Stimulated activated CD4-positive, alpha-beta T cell treated with anti-CD3 and anti-CD28 coated beads, Interleukin-2, amount 100 ng/mL, for 4 hours (primary cell): ENCODE measurements at regions not wholly inside any gene's neighbourhood (a gene's known extent, or its start where the extent isn't known, plus 50 kb on each side); places are given as distances from the start of the nearest gene placed in this dataset.

Experiments
- DNase-seq: peaks from one replicate; pipeline ENCODE4 v3.0.0-alpha.2; 2020; ENCODE audit warnings: low read depth

DNA sequence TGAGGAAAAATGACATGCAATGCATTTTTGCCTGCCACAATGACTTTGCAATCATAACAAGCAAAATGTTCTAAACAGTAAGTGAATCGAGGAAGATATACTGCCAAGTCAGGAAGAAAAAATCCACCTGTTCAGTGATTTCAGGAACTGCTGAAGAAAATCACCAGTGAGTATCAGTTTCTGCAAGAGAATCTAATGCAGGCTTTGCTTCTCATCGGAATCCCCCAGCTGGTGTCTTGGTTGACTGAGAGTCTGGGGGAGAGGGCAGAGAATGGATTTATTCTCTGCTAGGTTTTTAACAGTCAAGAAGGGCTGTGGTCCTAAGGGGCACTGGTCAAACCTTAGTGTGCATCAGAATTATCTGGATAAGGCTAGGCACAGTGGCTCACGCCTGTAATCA, 363.4 kb downstream of the CDH26 start:
- no peak for DNase-seq

DNA sequence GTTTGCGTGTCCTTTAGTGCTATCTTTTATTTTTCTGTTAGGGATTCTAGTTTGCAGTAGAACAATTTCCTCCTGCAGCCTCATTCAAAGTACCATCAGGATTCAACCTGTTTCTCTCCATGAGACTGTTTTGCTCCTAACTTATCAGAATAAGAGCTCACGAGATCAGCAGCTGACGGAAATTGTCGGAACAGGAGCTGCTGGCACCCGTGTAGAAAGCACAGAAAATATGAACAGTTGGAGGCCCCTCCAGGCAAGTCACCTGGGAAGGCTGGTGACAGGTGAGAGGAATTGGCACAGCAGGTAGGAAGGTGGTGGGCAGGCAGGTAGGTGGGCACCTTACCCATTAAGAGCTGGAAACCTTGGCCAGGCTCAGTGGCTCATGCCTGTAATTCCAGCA, 368.6 kb downstream of the CDH26 start:
- no peak for DNase-seq

DNA sequence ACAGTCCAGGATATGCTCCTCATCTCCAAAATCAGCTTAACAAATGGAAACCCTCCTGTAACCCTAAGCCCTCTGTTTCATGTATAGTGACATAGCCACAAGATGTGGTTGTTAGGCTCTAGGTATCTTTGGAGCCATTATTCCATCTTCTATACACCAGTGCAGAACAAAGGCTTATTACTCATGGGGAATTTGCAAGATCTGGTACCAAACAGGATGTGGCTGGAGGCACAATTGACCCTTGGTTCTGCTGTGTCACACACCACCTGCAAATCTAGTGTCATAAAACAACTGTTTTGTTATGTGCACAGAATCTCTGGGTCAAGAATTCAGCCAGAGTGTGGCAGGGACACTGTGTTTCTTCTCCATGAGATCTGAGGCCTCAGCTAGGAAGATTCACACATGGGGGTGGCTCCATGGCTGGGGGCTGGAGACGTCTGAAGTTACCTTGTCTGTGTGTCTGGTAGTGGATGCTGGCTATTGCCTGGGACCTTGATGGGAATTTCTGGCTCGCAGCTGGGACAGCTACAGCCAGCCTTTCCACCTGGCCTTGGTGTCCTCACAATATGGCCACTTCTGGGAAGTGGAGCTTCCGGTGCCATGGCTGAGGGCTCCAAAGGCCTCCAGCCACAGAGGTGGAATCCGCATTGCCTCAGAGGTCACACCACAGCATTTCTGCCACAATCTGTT, 369.9 kb downstream of the CDH26 start:
- DNase-seq: no peak

DNA sequence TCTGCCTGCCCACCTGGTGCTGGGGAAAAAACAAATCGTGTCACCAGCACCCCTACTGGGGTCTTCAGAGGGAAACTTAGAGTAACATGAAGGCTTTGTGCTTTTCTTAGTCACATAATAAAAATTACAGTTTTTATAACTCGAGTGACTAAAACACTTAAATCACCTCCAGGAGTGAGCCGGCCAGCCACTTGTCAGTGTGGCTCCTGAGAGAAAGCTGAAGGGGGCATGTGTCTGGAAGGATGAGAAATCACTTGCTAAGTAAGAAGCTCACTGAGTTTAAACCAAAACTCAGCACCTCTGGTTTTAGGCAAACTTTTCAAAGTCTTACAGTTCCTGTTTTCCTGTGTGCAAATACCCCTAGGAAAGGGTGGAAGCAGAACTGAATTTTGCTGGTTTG, 372.2 kb downstream of the CDH26 start:
- DNase-seq: no peak

DNA sequence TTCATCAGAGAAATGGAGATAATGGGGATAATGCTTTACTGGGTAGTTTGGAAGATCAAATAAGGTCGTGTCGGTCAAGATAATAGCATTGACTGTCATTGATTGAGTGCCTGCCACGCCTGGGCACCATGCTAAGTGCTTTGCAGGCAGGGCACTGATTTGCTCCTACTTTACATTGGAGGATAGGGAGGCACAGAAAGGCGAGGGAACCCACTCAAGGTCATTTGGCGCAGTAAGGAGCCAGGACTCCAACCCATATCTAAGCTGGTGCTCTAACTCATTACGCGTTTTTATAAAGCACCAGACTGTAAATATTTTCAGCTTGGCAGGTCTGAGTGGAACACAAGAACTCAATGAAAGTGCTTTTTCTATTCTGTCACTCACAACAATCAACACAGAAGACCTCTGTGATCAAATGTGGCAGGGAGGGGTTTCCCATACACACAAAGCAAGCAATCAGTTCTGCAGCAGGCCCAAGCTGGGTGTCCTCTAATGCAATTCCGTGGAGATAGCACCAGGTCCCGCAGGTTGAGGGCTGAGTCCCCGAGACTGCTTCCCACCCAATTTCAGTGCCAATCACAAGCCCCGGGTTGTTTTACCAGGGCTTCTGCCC, 373.6 kb downstream of the CDH26 start:
- no peak for DNase-seq

DNA sequence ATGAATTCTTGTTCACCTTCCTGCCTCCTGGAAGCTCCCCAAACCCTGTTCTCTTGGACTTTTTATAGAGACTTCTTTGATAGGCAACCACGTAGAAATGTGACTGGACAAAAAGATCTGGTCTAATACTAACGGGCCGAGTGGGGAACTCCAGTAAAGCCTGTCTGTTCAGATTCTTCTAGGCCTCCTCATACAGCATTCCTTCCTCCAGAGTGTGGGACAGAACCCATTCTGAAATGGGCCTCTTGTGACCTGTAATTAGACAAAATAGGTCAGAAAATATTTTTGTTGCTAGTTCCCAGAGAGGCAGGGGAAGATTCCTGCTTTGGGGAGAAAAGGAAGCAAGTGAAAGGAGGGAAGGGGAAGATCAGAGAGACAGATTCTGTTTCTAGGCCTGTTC, 374.3 kb downstream of the CDH26 start:
- DNase-seq: no peak

DNA sequence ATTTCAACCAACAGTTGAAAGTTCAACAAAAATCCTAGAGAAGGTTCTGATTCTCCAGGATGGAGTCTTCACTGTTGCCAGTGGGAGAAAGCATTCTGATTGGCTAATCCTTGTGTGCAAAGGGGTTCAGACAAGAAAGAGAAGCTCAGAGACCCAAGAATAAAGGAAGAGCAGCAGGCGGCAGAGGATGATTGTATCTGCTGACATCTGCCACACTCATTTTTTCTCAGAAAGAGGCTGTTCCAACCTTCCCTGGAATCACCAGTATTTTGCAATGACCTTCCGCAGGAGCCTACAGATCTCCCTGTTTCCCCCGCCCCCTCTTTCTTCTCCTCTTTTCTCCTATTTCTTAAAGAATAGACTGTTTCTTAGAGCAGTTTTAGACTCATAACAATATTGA, 376.7 kb downstream of the CDH26 start:
- DNase-seq: no peak

DNA sequence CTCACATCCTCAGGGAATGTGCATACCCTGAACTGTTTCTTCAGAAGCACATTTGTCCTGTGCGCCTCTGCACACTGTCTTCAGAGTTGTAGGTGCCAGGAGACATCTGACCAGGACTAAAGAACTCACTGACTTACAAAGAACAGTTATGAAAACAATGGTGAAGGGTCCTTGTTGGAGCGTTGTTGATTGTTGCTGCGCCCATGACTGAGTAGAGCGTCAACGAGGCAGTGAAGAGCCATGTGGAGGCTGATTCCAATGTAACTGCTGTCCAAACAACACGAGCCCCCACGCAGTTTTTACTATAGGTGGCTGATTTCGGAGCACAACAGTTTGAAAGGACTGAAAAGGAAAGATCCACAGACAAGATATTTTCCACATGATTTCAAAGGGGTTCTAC, 380.3 kb downstream of the CDH26 start:
- no peak for DNase-seq

DNA sequence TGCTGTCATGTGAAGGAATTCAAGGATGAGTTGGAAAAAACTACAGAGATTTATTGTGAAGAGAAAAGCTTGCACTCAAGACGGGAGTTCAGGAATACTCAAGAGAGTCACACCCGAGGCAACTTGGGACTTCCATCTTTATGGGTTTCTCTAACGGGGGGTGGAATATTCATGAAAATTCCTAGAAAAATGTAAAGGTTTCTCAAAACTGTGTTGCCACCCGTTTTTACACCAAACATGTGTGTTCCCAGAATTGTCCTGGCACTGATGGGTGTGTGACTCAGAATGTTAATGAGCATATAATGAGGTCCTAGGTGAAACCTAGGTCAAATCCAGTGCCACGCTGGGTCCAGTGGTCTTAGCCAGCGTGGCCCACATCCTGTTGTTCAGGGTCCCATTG, 381.5 kb downstream of the CDH26 start:
- no peak for DNase-seq

DNA sequence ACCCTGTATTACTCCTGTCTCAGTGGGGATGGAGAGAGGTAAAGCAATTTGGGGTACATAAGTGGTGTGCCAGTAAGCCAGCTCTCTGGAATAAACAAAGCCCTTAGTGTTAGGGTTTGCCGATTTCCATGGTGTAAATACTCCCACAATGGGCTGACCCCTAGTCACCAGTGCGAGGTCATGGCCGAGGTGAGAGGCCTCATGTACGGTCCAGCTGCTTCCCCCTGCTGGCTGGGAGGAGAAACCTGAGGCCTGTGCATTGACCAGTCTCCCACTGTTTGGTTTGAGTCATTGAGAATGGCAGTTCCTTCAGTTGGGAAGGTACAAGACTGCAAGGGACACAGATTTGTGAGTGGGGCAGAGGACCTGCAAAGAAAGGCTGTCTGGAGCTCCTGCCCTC, 382.0 kb downstream of the CDH26 start:
- DNase-seq: no peak

DNA sequence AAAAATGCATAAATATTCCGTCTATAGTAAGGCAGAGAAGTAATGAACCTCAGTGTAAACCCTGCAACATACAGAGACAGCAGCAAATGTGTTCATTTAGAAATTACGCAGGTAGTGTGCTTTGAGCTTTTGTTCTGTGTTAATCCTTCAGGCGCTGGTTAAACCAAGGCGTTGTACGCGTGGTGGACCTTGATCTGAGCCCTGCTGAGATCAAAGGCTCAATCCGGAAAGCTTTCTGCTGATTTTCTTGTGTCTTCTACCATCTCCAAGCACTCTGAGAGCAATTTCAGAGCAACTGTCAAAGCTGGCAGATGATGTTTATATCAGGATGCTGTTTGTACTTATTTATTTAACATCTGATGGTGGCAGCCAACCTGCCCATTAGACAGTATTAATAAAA, 382.8 kb downstream of the CDH26 start:
- DNase-seq: no peak

DNA sequence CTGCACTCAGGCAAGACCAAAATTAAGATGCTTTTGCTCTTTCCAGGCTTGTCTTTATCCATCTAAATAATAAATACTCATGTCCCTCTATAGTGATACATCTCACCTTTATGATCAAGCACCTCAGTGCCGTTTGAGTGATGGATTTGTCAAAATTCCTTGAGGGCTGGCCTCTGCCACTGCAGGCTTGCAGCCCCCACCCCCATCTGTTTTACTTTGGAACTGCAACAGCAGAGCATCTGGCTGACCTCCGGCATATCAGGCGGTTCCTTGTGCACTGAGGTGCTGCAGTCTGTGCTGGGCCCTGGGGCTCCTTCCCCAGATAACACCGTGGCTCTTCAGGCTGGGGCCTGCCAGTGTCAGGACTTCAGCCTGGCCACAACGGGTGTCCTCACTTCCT, 386.9 kb downstream of the CDH26 start:
- DNase-seq: no peak

DNA sequence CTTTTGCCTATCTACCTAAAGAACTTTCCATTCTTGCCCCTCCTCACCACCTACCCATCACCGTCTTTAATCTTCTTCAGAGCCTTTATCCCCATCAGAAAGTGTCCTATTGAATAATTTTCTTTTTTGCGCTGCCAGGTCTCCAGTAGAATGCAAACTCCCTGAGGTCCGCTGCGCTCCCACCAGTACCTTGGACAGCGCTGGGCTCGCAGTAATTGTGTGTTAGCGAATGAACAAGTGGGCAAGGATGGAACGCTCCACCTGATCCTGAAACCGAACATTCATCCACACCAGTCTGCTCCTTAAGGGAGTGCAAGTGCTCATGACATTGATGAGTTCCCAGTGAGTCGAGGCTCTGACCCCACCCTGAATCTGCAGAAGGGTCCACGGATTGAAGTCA, 391.2 kb downstream of the CDH26 start:
- DNase-seq: no peak

DNA sequence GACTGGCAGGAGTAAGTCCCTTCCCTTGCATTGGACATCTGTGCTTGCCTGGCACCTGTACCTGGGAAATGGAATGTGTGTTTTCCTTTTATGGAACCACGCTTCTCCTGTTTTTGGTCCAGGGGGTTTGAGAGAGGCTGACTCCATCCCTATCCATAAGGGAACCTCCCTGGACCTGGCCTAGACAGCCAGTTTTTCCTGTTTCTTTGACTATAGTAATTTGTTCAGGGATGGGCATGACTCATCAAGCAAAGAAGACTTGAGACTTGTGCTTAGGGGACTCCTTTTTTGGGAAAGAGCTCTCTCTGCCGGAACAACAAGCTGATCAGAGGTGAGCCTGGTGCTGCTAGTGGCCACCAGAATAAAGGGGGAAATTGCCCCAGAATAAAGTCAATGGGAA, 393.8 kb downstream of the CDH26 start:
- no peak for DNase-seq

DNA sequence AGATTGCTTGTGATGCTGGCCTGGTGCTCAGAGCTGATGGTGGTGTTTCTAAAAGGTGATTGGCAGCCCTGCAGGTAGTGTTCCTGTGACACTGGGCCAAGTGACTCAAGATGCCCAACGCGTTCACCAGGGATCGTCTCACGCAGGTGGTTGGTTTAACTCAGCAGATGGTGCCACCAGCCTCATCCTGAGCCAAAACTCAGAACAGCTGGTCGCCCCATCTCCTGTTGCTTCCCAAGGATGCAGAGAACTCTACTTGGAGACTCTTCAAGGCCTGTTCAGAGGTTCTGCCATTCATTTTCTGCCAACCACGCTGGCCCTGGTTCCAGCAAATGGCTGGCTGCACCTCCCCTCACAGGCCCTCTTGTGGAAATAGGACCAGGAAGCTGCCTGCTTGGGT, 394.4 kb downstream of the CDH26 start:
- no peak for DNase-seq

DNA sequence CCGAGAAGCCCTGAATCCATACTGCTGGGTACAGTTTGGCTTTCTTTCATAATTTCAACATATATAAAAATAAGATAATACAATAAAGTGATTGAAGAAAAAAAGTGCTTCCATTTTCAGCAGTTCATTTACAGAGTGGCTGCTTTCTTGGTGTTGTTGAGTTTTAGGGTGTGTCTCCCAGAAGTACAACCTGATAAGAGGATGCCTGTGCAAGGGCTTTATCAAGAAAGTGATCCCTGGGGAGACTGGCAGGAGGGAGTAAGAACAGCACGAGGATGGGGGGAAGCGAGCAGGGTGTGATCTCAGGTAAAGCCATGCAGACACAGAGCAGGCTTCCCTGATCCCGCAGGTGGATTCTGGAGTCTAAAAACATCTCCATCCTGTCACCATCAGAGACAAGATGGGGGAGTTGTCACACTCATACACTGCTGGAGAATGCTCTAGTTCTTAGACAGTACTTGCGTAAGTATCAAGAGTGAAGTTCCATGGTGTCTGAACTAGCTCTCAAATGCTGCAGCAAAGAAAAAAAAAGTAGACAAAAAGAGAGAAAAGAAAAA, 395.9 kb downstream of the CDH26 start:
- DNase-seq: no peak

DNA sequence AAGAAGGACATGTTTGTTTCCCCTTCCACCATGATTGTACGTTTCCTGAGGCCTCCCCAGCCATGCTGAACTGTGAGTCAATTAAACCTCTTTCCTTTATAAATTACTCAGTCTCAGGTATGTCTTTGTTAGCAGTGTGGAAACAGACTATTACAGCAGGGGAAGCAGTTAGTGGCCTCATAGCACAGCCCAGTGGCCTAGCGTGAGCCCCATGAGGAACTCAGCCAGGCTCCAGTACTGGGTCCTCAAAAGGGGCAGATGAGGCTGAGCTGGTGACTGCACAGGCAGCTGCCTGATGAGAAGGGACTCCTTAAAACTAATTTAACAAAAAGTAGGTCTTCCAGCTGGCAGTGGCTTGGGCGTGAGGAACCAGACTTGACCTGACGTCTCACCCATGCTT, 399.9 kb downstream of the CDH26 start:
- no peak for DNase-seq

DNA sequence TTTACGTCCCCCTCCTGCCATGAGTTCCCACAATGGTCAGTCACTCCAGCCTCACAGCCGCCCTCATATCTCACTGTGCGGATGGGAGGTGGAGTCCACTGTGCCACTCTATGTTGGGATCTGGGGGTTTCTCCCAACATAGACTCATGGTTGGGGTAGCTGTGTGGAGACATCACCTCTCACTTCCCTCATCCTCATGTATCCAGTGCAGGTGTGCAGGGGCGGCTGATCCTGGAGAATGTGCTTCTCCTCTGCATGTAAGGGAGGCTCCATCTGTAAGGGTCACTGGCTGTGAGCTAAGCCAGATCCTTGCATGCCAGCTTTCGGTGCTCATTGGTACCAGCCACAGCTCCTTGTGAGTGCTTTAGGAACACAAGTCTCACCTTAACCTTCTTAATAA, 400.8 kb downstream of the CDH26 start:
- DNase-seq: no peak

DNA sequence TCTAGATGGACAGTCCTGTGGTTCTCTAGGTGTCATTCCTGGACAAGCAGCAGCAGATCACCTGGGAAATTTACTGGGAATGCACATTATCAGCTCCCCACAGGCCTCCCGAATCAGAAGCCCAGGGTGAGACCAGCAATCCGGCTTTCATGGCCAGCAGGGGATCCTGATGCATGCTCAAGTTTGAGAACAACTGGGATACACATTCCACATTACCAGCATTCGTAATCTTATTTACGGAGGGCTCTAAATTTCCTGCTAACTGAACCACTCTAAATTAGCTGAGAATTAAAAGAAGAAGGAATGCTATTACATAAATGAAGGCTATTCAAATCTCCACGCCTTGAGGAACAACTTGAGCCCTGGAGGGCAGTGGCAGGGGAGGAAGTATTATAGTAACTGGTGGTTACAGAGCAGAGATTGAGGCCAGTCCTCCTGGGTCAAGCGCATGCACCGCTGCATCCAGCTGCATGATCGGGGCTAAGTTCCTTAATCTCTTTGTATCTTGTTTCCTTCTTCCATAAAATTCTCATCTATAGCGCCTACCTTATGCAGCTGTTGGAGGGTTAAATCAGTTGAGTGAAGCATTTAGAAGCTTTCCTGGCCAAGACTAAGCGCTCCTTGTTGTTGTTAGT, 403.7 kb downstream of the CDH26 start:
- DNase-seq: no peak

DNA sequence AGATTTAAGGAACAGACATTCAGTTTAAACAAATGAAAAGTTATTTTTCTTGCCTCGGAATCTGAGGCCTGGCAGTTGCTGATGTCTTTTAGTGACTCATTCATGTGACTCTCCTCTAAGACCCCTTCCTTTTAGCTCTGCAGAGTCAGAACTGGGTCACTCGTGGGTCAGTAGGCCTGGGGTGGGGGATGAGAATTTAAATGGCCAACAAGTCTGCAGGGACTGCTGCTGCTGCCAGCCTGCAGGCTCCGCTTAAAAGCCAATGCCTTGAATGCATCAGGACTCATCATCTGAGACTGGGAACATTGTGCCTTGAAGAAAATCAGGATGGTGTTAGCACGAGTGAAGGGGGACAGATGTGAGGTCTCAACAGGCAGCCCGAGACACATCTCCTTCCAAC, 404.3 kb downstream of the CDH26 start:
- DNase-seq: no peak

DNA sequence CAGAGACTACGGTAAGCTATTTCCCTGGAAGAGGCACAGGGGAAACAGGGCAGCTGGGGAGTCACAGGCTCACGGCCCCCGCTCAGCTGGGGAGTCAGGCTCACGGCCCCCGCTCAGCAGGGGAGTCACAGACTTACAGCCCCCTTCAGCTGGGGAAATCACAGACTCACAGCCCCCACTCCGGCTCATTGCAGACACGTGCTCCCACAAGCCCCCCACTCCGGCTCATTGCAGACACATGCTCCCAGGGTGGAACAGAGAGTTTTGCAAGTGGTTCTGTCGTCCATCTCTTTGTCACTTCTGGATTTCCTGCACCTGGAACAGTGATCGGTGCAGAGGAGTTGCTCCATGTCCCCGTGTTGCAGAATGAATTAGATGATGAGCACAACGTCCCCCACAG, 405.5 kb downstream of the CDH26 start:
- no peak for DNase-seq

DNA sequence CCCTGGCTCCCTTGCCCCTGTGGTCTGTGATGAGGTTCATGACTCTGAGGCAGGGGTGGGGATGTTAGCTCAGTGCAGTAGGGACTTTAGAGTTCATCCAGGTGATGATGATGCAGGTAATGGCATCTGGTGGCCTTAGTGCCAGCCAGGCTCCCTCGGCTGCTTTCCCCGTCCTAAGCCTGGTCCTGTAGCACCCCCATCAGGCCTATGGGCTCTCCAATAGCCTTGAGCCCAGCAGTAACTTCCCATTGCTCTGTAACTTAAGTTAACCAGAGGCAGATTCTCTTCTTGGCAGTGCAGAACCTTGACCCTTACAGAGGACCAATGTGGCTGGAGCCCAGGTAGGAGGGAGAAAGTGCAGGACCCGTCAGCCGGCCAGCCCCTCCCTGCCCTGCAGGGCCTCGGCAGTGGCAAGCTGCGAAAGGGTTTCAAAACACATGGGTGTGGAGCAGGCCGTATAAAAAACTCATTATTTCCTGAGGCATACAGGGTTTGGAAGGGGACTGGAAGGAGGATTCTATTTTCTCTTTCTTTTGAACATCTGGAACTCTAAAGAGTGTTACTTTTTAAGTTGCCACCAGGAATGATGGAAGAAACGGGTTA, 406.9 kb downstream of the CDH26 start:
- no peak for DNase-seq

DNA sequence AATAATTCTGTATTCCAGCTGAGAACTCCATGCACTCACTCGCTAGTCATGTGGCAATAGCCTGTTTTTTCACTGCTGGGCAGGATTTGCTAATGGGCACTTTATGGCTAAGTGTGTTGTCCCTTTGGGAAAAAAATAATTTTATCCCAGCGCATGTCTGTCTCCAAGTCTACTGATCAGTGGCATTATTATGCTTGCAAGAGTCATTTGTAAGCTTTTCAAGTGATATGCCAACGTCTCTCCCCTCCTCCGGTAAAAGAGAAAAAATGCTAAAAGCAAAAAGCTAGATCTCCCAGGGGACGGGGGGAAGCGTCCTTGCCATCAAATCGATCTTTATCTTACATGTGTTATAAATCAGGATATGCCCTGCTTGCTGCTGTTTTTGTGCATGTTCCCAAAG, 407.7 kb downstream of the CDH26 start:
- DNase-seq: no peak
